Neural crest cell (in vitro differentiated cells): ENCODE measurements at regions not wholly inside any gene's neighbourhood (a gene's known extent, or its start where the extent isn't known, plus 50 kb on each side); places are given as distances from the start of the nearest gene placed in this dataset.
"Not testable (repeated sequence)": the region's sequence is repeated elsewhere in the genome, so short reads cannot be mapped to it uniquely, and the experiment has no call there.

Experiments
- DNase-seq: peaks from one replicate; pipeline ENCODE4 v3.0.0; 2021; ENCODE audit warnings: low read depth, mixed read lengths, low spot score
- H3K27ac Mint-ChIP-seq: one replicate; pipeline ENCODE4 v1.8.0; 2021; ENCODE audit warnings: mild to moderate bottlenecking, mixed read lengths; ENCODE audit not compliant: unreplicated experiment
- H3K27me3 Mint-ChIP-seq: 2 replicates; pipeline ENCODE4 v1.8.0; 2021; ENCODE audit warnings: low read depth, mild to moderate bottlenecking, mixed read lengths
- H3K36me3 Mint-ChIP-seq: 2 replicates; pipeline ENCODE4 v1.8.0; 2021; ENCODE audit warnings: low read depth, mild to moderate bottlenecking, mixed read lengths
- H3K4me1 Mint-ChIP-seq: 2 replicates; pipeline ENCODE4 v1.8.0; 2021; ENCODE audit warnings: mixed read lengths
- H3K4me3 Mint-ChIP-seq: one replicate; pipeline ENCODE4 v1.8.0; 2021; ENCODE audit warnings: mild to moderate bottlenecking, mixed read lengths
- H3K9me3 Mint-ChIP-seq: 2 replicates; pipeline ENCODE4 v1.8.0; 2021; ENCODE audit warnings: mixed read lengths
- TF ChIP-seq, protein P1 (sequence below): fragments of 200-600 bp; sonication (generic); conservative IDR thresholded peaks from 2 replicates; pipeline ENCODE4 v1.5.0; 2021; ENCODE audit warnings: antibody characterized with exemption, mild to moderate bottlenecking

DNA sequence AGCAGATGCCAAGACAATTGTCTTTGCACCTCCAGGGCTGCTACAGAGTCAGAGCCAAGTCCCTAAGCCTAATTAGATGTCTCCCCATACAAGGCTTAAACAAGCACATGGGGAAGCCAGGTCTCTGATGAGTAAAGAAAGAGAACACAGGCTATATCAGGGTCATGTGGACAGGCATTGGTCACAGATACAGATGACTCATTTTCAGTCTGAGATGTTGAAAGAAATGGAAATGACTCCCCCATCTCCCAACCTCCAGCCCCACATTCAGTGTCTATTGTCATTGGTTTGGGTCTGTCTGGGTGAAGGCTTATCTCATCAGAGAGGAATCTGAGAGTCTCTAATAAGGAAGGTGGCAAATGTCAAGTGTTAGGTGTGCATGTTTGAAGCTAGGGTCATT, 290.1 kb upstream of the KIAA1217 start:
- H3K27me3 Mint-ChIP-seq = peaks cover 4% of the 10 kb centered on the region
- DNase-seq = no peak
- no peaks in the 10 kb centered on the region for H3K36me3 Mint-ChIP-seq
- TF ChIP-seq, protein P1, sequence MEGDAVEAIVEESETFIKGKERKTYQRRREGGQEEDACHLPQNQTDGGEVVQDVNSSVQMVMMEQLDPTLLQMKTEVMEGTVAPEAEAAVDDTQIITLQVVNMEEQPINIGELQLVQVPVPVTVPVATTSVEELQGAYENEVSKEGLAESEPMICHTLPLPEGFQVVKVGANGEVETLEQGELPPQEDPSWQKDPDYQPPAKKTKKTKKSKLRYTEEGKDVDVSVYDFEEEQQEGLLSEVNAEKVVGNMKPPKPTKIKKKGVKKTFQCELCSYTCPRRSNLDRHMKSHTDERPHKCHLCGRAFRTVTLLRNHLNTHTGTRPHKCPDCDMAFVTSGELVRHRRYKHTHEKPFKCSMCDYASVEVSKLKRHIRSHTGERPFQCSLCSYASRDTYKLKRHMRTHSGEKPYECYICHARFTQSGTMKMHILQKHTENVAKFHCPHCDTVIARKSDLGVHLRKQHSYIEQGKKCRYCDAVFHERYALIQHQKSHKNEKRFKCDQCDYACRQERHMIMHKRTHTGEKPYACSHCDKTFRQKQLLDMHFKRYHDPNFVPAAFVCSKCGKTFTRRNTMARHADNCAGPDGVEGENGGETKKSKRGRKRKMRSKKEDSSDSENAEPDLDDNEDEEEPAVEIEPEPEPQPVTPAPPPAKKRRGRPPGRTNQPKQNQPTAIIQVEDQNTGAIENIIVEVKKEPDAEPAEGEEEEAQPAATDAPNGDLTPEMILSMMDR = no peak
- no peak overlapping the region for H3K27ac Mint-ChIP-seq
- peaks cover 2% of the 10 kb centered on the region for H3K9me3 Mint-ChIP-seq
- no peak overlapping the region for H3K4me3 Mint-ChIP-seq
- H3K4me1 Mint-ChIP-seq = peaks cover 8% of the 10 kb centered on the region

DNA sequence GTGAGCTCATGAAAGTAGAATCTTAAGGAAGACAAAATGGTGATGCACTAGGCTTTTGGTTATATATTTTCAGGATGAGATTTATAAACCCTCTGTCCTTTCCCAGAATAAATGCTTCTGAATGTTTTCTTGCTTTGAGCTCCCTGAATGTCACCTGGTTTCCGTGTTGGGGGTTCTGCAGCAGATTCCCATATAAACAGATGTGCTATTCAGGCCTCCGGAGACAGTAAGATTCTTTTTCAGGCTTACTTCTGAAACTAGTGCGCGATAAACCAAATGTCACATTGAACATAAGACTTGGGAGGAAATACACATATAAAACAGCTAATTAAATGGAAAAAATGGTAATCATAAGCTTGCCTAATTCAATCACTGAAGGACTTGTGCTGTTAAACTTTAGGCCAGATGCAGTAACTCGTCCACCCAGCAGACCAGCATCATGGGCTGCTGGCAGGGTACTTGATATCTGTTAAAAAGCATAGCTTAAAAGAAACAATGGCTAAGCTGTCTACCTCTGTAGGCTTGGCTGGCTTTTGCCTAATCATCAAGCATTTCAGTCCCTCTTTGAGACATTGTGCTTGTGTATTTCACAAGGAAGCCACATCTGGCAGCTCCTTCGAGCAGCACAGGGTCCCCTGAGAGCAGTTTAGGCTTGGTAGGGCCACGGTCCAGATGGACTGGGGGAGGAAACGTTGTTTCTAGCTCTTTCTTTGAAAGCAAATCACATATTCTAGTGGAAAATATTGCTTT, 281.2 kb upstream of the KIAA1217 start:
- no peaks in the 10 kb centered on the region for H3K4me1 Mint-ChIP-seq
- no peak overlapping the region for H3K4me3 Mint-ChIP-seq
- H3K36me3 Mint-ChIP-seq = no peaks in the 10 kb centered on the region
- no peak for DNase-seq
- no peak overlapping the region for H3K27ac Mint-ChIP-seq
- TF ChIP-seq, protein P1 = no peak
- H3K9me3 Mint-ChIP-seq = no peaks in the 10 kb centered on the region
- no peaks in the 10 kb centered on the region for H3K27me3 Mint-ChIP-seq

DNA sequence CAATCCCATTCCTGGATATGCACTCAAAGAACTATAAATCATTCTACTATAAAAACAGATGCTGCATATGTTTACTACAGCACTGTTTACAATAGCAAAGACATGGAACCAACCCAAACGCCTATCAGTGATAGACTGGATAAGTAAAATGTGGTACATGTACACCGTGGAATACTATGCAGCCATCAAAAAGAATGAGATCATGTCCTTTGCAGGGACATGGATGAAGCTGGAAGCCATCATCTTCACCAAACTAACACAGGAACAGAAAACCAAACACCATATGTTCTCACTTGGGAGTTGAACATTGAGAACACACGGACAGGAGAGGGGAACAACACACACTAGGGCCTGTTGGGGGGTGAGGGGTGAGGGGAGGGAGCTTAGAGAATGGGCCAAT, 274.9 kb upstream of the KIAA1217 start:
- not testable (repeated sequence) for H3K36me3 Mint-ChIP-seq, H3K27ac Mint-ChIP-seq, H3K4me1 Mint-ChIP-seq

DNA sequence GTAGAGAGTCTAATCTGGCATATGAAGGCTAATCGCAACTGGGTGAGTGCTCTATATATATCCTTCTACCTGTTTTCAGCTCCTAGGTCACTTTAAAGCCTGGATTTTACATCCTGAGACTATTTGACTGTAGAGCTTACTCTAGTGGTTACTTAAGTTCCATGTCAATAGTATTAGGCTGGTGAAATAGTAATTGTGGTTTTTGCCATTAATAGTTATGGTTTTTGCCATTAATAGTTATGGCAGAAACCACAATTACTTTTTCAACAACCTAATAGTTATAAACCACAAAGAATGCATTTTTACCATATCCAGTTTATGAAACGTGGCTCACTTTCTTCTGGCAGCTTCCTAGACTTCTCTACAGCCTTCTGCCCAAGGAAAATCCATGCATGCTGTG, 263.1 kb upstream of the KIAA1217 start:
- DNase-seq = no peak

More for the DNA sequence above, 274.9 kb upstream of the KIAA1217 start:
- not testable (repeated sequence) for H3K27me3 Mint-ChIP-seq, H3K9me3 Mint-ChIP-seq, DNase-seq, H3K4me3 Mint-ChIP-seq

DNA sequence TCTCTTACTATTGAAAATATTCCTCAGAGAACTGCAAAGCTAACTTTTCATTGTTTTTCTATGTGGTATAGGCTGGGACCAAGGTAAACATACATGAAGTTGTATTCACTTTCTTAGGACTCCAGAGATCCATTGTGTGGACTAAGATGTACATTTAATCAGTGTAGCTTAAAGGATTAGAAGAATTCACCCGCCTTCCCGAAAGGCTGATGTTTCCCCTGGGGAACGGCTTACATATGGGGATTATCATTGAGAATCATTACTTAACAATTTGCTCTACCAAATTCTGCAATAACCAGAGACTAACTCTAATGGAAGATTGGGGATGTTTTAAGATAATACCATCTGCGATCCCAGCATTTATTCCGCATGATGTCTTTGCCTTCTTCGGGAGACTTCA, 257.1 kb upstream of the KIAA1217 start:
- H3K9me3 Mint-ChIP-seq = peaks cover 17% of the 10 kb centered on the region
- no peak overlapping the region for H3K4me3 Mint-ChIP-seq
- no peaks in the 10 kb centered on the region for H3K36me3 Mint-ChIP-seq
- TF ChIP-seq, protein P1 = no peak
- H3K4me1 Mint-ChIP-seq = no peaks in the 10 kb centered on the region
- H3K27ac Mint-ChIP-seq = no peak overlapping the region
- no peaks in the 10 kb centered on the region for H3K27me3 Mint-ChIP-seq
- DNase-seq = no peak

More for the DNA sequence above, 263.1 kb upstream of the KIAA1217 start:
- TF ChIP-seq, protein P1 = no peak
- Mint-ChIP-seq H3K9me3 (no peaks in the 10 kb centered on the region), H3K4me1 (no peaks in the 10 kb centered on the region), H3K36me3 (no peaks in the 10 kb centered on the region), H3K27ac (no peak overlapping the region), H3K4me3 (no peak overlapping the region), H3K27me3 (no peaks in the 10 kb centered on the region)

DNA sequence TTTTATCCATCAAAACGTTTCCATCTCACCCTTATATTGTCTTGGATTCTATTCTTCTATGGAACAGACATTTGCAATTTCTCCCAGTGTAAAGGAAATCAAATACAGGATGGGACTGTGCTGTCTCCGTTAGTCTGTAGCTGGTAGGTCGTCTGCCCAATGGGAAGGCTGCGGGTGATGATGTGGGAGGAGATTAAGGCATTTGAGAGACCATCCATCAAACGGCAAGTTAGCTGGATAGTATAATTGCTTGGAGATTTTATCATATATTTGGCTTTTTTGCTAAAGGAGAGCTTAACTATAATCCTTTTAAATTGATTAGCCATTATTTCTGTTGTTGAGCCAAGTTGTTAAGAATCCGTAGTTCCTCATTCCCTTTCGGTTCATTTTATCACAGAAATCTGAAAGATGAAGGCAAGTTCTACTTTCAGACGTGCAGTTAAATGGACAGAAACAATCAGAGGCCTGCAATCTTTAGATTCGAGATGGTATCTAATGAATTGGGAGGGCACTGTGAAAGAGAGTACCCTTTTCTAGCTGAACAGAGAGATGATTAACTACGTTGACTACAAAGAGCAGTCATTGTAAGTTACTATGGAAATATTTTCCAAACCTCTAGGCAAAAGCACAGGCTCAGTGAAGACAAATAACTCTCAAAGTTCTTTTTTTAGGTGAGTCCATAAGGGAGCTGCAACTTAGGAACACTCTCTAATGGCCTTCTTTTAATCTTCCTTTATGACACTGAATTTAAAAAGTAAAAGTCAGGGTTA, 253.3 kb upstream of the KIAA1217 start:
- Mint-ChIP-seq H3K27ac (no peak overlapping the region), H3K9me3 (peaks cover 17% of the 10 kb centered on the region), H3K4me1 (no peaks in the 10 kb centered on the region), H3K36me3 (no peaks in the 10 kb centered on the region), H3K4me3 (no peak overlapping the region), H3K27me3 (no peaks in the 10 kb centered on the region)
- DNase-seq = no peak
- TF ChIP-seq, protein P1 = no peak
